ENCODE measurements at regions not wholly inside any gene's neighbourhood (a gene's known extent, or its start where the extent isn't known, plus 50 kb on each side); places are given as distances from the start of the nearest gene placed in this dataset.

DNA sequence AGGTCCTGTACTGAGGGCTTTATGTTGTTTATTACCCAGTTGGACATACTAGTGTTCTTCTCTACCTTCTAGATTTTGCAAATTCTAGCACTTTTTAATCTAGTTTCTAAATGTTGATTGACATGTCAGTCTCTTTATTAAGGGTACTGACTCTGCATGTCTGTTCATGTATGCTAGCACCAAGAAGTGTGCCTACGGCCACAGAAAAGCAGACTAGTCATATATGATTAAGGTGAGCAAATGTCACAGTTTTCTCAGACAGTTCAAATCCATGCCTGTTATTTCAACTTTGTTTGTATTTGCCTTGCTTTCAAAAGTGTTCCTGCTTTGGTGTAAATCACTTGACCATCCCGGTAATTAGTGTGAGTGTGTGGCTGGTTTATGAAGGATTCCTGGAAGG lies 145.0 kb upstream of the DSEL start:
- TF ChIP-seq CTCF (IDR thresholded peaks at IDR 0.05; ENCODE audit: low read depth, low read length, missing control alignments) = no peak
- no peak for DNase-seq (ENCODE audit: extremely low read depth, low read depth)
- H3K4me3 ChIP-seq (replicated peaks; ENCODE audit: low read depth, low read length) = no peak overlapping the region

GRCh38 chr18:67654101-67654500 lies 137.6 kb upstream of the DSEL start:
- DNase-seq (ENCODE audit: extremely low read depth, low read depth) = no peak
- H3K4me3 ChIP-seq (replicated peaks; ENCODE audit: low read depth, low read length) = no peak overlapping the region
- TF ChIP-seq CTCF (IDR thresholded peaks at IDR 0.05; ENCODE audit: low read depth, low read length, missing control alignments) = no peak

DNA sequence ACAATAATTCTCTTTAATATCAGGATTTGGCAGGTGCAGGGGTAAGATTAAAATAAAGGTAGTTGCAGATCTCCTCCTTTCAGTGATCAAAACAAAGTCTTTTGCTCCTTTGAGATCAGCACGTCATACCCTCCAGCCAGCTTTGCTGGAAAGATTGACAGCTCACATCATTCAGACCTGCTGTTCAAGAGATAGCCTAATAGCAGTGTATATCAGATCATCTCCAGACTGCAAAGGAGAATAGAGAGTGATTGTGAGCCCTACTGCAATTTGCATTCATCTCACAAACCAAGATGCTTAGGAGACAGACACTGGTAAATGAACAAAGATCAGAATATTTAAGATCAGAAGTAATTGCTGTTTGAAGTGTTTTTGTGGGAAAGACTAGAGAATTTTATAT lies 135.8 kb upstream of the DSEL start:
- no peak overlapping the region for H3K4me3 ChIP-seq (replicated peaks; ENCODE audit: low read depth, low read length)
- no peak for DNase-seq (ENCODE audit: extremely low read depth, low read depth)
- TF ChIP-seq CTCF (IDR thresholded peaks at IDR 0.05; ENCODE audit: low read depth, low read length, missing control alignments) = no peak

DNA sequence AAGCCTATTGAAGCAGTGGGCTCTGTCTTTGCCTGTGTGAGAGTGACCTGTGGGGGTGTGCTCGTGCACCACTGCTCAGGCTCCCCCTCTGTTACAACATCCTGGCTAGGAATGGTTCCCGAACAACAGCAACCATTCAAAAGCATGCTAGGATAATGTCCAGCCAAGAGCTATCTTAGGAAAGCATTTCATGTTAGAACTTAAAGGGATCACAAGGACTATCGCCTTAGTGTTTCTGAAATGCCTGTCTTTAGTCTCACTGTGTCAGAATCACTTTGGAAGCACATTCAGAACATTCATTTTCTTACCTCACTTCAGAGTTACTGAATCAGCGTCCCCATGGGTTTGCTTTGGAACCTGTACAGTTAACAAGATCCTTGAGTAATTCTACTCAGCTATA lies 134.9 kb upstream of the DSEL start:
- TF ChIP-seq CTCF (IDR thresholded peaks at IDR 0.05; ENCODE audit: low read depth, low read length, missing control alignments) = no peak
- no peak overlapping the region for H3K4me3 ChIP-seq (replicated peaks; ENCODE audit: low read depth, low read length)
- DNase-seq (ENCODE audit: extremely low read depth, low read depth) = no peak

DNA sequence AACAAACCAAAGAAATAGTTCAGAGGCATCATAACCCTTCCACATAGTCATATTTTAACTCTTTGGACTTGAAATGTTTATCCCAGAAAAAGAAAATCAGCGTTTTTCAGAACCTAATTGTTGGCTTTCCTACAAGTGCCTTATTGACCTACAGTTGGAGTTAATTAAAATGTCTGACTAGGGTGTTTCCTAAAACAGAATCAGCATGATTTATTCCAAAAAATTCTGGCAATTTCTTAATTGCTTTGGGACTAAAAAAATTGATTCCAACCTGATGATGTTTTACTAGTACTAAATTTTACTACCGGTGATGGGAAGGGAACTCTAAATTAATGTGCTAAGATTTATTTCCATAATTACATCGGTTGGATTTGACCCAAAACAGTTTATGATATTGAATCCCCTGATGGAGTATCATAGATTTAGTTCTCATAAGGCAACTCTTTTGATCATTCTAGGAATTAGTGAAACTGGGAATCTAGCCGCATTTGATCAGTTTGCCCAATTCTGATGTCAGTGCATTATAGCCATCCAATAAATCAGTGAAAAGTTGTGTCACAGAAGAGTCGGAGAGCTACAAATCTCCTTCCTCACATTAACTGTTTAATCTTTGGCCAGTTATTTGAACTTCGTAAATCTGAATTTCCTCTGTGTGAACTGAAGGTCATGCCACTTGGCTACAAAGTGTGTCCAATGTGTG lies 134.3 kb upstream of the DSEL start:
- no peak for TF ChIP-seq CTCF (IDR thresholded peaks at IDR 0.05; ENCODE audit: low read depth, low read length, missing control alignments)

GRCh38 chr18:67646890-67647289 lies 130.4 kb upstream of the DSEL start:
- no peak for TF ChIP-seq CTCF (IDR thresholded peaks at IDR 0.05; ENCODE audit: low read depth, low read length, missing control alignments)
- no peak for DNase-seq (ENCODE audit: extremely low read depth, low read depth)
- H3K4me3 ChIP-seq (replicated peaks; ENCODE audit: low read depth, low read length) = no peak overlapping the region

More for the DNA sequence above, 134.3 kb upstream of the DSEL start:
- DNase-seq (ENCODE audit: extremely low read depth, low read depth) = no peak
- no peak overlapping the region for H3K4me3 ChIP-seq (replicated peaks; ENCODE audit: low read depth, low read length)

GRCh38 chr18:67644226-67644625 lies 127.7 kb upstream of the DSEL start:
- no peak overlapping the region for H3K4me3 ChIP-seq (replicated peaks; ENCODE audit: low read depth, low read length)
- no peak for TF ChIP-seq CTCF (IDR thresholded peaks at IDR 0.05; ENCODE audit: low read depth, low read length, missing control alignments)
- DNase-seq (ENCODE audit: extremely low read depth, low read depth) = no peak
